Middle frontal gyrus (tissue), 1 donor: ENCODE measurements at regions not wholly inside any gene's neighbourhood (a gene's known extent, or its start where the extent isn't known, plus 50 kb on each side); places are given as distances from the start of the nearest gene placed in this dataset.
"Not testable (repeated sequence)": the region's sequence is repeated elsewhere in the genome, so short reads cannot be mapped to it uniquely, and the experiment has no call there.

Experiments
- DNase-seq: peaks from one replicate; pipeline ENCODE4 v3.0.0-alpha.2; 2015; ENCODE audit warnings: low spot score; ENCODE audit errors: extremely low spot score

DNA sequence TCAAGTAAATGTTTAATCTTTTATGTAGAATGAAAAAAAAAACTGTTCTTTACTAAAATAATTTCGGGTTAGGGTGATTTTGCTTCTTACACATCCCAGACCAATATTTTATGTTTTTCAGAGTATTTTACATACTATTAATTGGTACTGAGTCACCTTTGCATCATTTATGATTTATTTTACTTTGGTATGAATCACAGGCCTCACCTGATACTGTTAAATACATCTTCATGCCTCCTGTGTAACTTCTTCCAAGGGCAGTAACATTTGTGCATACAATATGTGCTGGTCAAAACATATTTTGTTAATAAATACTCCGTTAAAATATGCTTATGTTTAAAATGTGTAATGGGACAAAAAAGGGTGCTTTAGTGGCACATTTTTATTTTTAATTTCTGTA is 529.6 kb downstream of the ZNF674 start:
- DNase-seq: no peak

- DNase-seq: no peak
Observed at GRCh38 chrX:45992402-45993123, 552.7 kb downstream of the ZNF674 start.

DNA sequence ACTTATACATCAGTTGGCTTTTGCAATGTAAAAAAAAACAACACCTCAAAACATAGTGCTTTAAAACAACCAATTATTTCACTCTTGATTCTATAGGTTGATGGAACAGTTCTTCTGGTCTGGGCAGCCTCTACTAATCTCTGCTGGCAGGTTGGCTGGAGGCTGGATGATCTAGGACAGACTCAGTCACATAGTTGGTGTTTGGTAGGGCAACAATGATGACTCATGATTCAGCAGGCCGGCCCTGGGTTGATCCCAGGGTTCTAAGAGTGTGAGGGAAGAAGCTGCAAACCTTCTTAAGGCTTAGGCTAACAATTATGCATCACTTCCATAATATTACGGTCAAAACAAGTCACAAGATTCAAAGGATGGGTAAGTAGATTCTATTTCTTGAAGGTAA is 558.2 kb downstream of the ZNF674 start:
- DNase-seq: no peak

- DNase-seq: no peak
Observed at GRCh38 chrX:45986081-45986480, 559.1 kb downstream of the ZNF674 start.

GRCh38 chrX:45982958-45983727 is 562.1 kb downstream of the ZNF674 start:
- DNase-seq: not testable (repeated sequence)

DNA sequence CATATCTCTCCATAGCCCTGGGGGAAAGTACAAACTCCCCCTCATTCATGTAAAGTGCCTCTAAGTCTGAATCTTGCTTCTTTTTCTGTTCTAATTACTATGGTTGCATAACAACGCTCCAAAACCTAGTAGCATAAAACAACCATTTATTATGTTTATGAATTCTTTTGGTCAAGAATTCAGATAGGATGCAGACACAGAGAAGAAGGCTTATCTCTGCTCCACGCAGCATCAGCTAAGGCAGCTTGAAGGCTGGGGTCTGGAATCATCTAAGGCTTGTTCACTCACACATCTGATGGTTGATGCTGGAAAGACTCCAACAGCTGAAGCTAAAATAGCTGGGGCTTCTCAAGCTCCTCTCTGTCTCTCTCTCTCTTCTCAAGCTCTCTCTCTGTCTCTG is 564.5 kb downstream of the ZNF674 start:
- no peak for DNase-seq

DNA sequence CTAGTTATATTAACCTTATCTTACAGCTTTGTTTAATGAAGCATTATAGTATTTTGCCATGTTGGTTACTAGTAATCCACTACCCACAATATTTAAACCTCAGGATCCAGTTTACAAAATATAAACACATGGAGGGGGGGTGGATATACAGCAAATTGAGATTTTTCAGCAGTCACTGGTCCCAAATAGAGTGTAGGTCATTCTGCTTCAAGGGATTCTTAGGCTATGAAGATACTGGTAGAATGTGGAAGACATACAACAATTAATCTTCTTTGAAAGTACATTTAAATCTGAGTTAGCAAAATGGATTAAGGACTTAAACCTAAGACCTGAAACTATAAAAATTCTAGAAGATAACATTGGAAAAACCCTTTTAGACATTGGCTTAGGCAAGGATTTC is 569.6 kb downstream of the ZNF674 start:
- no peak for DNase-seq

DNA sequence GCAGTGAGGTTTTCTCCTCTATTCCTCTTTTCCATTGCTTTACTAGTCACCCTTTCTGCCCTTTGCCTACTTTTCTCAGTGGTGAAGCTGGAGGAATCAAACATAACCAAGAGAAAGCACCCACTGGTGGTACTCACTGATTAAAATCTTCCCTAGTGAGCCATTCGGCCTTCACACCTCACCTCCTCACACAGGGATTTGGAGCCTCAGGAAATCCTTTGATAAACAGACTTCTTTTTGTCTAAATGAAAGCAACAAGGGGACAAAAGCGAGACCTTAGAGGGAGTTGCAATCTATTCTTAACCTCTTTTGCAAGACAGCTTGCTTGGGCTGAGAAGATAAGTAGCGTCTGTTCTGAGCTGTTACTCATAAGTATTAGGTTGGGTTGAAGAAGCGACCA is 572.6 kb downstream of the ZNF674 start:
- no peak for DNase-seq

GRCh38 chrX:45959567-45959966 is 585.7 kb downstream of the ZNF674 start:
- DNase-seq: no peak

DNA sequence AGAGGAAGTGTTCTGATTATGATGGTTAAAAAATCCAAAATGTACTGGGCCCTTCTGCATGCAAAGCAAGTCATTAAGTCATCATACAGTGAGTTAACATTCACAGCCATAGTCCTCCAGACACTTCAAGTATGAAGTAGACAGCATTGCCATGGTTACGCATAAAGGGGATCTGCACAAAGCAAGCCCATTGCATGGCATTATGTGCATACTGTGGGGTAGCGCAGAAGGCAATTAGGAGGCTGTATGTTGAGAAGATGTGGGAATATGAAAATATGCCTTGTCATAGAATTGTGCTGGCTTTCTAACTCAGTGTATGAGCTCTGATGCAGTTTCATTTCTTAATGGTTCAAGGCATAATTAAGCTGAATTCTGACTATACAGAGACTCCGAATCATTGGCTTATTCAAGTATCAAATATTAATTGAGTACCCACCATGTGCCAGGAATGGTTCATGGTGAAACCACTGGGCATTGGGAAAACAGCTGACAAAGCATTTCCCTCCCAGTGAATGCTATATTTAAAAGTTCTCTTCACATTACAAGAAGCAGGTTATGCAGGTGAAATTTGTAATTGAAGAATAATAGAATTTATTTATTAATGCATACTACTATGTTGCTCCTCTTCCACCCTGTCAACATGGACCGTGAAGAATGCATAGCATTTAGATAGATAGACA is 588.9 kb downstream of the ZNF674 start:
- DNase-seq: no peak

GRCh38 chrX:45955661-45956060 is 589.6 kb downstream of the ZNF674 start:
- DNase-seq: no peak

GRCh38 chrX:45954026-45954425 is 591.2 kb downstream of the ZNF674 start:
- DNase-seq: no peak

DNA sequence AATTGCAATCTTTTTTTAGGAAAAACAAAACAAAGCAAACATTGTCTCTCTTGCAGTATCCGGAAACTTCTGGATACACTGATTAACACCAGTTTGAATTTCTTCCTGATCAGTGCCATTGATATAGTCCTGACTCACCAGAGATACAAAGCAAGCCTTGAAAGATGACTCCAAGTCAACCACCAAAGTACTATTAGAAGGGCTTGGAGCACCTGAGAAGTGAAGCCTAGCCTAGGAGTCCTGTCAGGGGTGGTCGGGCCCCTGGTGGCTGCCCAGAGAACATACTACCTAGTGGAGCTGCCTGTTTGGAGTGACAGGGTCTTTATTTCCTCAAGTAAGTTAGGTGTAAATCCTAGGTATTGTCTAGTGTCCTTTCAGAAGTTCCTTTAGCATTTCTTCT is 593.2 kb downstream of the ZNF674 start:
- no peak for DNase-seq

- no peak for DNase-seq
Observed at GRCh38 chrX:45935408-45935807, 609.8 kb downstream of the ZNF674 start.

GRCh38 chrX:45912316-45912715 is 632.9 kb downstream of the ZNF674 start:
- DNase-seq: no peak

DNA sequence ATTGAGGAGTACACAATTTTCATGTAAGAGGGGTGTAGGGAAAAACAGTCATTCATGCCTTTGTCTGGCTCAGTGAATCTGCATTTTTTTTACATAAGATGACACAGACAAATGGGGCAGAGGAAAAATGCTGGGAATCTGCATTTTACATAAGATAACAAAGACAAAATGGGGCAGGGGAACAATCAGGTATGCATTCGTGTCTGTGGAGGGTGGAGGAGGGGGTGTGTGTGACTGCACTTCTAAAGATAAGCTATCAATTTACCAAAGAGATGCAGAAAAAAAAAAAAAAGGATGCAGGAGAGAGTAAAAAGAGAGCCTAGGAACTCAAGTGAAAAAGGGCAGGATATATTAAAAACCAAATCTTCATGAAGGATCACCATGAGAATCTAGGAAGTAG is 637.4 kb downstream of the ZNF674 start:
- no peak for DNase-seq

- DNase-seq: no peak
Observed at GRCh38 chrX:45903781-45904201, 641.4 kb downstream of the ZNF674 start.

- DNase-seq: no peak
Observed at GRCh38 chrX:45900766-45901615, 644.2 kb downstream of the ZNF674 start.

DNA sequence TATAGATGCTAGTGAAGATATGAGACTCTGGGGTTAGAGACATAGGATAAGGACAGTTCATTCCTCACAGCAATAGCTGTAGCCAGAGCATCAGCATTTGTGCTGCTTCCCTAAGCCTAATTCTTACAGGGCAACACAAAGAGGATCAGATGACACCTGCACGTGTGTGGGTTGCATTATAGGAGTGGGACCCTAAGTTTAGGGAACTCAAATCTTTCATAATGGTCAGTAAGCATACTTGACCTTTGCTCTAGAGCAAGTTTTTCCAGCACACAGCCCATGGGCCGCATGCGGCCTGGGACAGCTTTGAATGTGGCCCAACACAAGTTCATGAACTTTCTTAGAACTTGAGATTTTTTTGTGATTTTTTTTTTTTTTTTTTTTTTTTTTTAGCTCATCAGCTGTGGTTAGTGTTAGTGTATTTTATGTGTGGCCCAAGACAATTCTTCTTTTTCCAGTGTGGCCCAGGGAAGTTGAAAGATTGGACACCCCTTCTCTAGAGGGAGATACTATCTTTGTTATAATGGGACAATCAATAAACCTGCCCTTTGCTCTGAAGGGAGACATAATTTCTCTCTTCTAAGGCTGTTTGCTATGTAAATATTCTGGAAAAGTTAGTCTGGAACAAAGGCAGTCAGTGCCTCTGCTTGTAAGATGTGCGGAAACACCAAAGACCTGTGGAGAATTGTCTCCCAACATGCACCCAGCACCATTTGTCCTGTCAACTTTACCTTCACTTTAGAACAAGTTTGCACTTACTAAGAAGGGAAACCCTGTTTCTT is 650.2 kb downstream of the ZNF674 start:
- no peak for DNase-seq

DNA sequence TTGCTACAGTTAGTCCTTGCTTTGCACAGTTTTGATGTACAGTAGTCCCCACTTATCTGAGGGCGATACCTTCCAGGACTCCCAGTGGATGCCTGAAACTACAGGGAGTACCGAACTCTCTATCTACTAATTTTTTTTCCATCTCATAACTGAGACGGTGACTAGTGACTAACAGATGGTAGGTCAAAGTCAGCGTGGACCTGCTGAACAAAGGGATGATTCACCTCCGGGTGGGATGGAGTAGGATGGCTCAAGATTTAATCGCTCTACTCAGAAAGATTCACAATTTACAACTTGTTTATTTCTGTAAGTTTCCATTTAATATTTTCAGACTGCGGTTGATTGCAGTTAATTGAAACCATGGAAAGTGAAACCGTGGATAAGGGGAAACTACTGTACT is 655.8 kb downstream of the ZNF674 start:
- DNase-seq: no peak

GRCh38 chrX:45888518-45888917 is 656.7 kb downstream of the ZNF674 start:
- no peak for DNase-seq
